ENCODE measurements at regions not wholly inside any gene's neighbourhood (a gene's known extent, or its start where the extent isn't known, plus 50 kb on each side); places are given as distances from the start of the nearest gene placed in this dataset.

- H3K9me3 Mint-ChIP-seq, result no peaks in the 10 kb centered on the region
- H3K27ac Mint-ChIP-seq, result no peak overlapping the region
- DNase-seq (ENCODE audit: low spot score in 2 of 2) (no peak), ATAC-seq (no peak)
- H3K36me3 Mint-ChIP-seq, result no peaks in the 10 kb centered on the region
These were observed 198.6 kb upstream of the DIO3 start for GRCh38 chr14:101362529-101363260.

- Mint-ChIP-seq H3K36me3 (no peaks in the 10 kb centered on the region), H3K27ac (no peak overlapping the region), H3K9me3 (no peaks in the 10 kb centered on the region)
- DNase-seq (ENCODE audit: low spot score in 2 of 2), result no peak
- ATAC-seq, result peak; percentile 48 to 66
These were observed 198.1 kb upstream of the DIO3 start for GRCh38 chr14:101363261-101363555.

- no peaks in the 10 kb centered on the region for H3K9me3 Mint-ChIP-seq
- ATAC-seq (no peak), DNase-seq (ENCODE audit: low spot score in 2 of 2) (no peak)
- H3K36me3 Mint-ChIP-seq, result no peaks in the 10 kb centered on the region
- no peak overlapping the region for H3K27ac Mint-ChIP-seq
These were observed 197.4 kb upstream of the DIO3 start for GRCh38 chr14:101363880-101364391.

GRCh38 chr14:101364503-101365328, 196.6 kb upstream of the DIO3 start:
- no peaks in the 10 kb centered on the region for H3K9me3 Mint-ChIP-seq
- ATAC-seq (no peak), DNase-seq (ENCODE audit: low spot score in 2 of 2) (no peak)
- H3K36me3 Mint-ChIP-seq, result no peaks in the 10 kb centered on the region
- no peak overlapping the region for H3K27ac Mint-ChIP-seq

DNA sequence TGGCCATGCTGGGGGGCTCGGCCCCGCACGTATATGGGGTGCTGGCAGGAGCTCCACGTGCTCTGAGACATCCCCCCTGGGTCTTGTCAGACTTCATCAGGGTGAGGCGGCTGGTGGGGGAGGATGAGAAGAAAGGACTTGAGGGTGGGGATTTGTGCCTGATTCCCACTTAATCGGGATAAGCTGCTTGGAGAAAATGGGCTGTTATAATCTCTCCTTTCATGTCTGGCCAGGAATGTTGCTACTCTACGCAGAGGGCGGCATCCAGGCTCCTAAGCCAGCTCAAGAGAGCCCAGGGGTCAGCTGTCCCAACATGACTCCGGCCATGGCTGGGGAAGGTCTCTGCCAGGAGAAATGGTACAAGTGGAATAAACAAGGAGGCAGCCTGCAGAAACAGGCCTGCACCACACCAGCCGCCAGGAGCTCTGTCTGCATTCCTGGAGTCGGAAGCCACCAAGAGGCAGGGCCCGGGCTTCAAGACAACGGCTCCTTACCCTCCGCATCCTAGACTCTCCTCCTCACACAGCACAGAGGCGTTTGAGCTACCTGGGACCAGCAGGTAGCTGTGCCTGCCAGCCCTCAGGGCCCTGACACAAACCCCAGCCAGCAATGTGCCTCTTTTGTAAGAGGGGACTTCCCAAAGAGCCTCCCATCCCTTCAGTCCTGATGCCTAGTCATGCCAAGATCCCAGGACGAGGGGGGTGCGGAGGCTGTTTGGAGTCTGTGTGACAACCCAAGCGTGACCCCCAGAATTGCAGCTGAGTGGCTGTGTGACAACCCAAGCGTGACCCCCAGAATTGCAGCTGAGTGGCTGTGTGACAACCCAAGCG, 195.8 kb upstream of the DIO3 start:
- DNase-seq (ENCODE audit: low spot score in 2 of 2), result no peak
- ATAC-seq, result no peak
- Mint-ChIP-seq H3K36me3 (no peaks in the 10 kb centered on the region), H3K9me3 (no peaks in the 10 kb centered on the region), H3K27ac (no peak overlapping the region)

DNA sequence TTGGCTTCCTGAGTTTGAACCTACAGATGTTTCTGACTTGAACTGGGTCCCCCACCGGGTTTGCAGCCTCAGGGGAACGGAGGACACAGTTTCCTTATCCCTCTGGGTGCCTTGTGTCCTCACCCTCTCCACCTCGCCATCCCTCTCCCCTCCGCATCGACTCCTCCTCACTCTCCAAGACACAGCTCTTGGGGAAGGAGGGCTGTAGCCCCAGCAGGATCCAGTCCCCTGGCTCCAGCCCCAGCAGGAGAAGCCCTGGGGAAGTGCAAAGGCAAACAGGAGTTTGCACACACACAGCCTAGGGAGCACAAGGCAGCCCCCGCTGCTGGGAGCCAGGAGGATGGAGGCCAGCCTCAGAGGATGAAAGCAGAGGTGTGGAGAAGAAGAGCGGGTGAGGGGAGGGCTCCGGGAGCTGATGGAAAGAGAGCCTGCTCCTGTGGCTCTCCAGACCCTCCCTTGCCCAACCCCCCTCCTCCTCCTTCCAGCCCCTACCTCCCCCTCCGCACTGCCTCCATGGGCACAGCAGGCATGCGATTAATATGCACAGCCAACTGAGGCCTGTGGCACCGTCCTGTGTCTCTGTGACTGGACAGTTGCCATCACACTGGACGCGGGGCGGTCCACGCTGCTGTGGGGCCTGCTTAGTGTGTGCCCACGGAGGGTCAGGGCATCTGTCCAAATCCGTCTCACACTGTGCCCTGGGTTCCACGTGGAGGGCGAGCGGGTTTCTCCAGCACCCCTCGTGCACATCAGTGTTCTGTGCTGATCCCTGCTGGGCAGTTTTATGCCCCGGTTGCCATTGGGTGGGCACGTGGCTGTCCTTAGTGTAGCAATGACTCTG, 193.7 kb upstream of the DIO3 start:
- Mint-ChIP-seq H3K27ac (no peak overlapping the region), H3K36me3 (no peaks in the 10 kb centered on the region), H3K9me3 (no peaks in the 10 kb centered on the region)
- no peak for DNase-seq (ENCODE audit: low spot score in 2 of 2)
- no peak for ATAC-seq

DNA sequence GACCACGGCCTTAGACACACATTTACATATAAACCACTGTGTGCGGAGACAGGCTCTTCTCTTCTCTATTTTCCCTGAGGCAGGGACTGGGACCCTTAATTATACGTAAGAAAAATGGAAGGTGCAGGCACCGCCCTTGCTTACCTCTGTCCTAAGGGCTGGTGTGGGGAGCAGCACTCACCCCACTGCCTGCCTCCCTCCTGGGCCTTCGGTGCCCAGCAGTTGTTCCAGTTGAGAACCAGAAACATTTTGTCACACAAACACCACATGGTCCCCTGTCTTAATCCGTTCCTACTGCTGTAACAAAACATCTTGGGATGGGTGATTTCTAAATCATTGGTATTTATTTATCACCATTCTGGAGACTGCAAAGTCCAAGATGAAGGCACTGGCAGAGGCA, 192.7 kb upstream of the DIO3 start:
- ATAC-seq, result no peak
- Mint-ChIP-seq H3K36me3 (no peaks in the 10 kb centered on the region), H3K9me3 (no peaks in the 10 kb centered on the region)

DNA sequence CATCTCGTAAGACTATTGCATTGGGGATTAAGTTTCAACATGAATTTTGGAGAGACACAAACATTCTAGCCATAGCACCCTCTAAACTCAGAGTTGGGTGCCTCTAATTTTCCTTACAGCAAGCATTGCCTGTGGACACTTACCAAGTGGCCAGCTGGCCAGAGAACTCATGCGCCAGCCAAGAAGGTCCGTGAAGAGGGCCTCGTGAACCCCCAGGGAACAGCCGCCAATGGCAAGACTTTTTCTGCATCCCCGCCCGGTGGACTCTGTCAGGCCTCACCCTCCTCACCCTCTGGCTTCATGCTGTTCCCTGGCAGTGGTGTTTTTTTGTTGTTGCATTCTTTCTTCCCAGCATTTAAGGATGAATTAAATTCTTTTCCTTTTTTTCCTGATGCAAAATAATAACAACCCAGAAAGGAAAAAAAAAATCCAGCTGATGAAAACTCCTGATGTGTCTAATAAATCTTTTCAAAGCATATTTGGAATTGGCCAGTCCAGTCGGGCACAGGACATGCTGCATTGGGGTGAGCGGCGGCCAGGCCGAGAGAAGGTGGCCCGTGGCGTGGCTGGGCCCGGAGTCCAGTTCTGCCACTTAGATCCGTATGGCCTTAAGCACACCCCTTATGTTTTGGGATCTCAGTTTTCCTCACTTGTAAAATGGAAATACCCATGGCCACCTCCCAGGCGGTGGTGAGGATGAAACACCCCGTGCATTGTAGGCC, 191.9 kb upstream of the DIO3 start:
- no peak overlapping the region for H3K27ac Mint-ChIP-seq
- no peaks in the 10 kb centered on the region for H3K9me3 Mint-ChIP-seq
- ATAC-seq (no peak), DNase-seq (ENCODE audit: low spot score in 2 of 2) (no peak)
- H3K36me3 Mint-ChIP-seq, result no peaks in the 10 kb centered on the region

More for the DNA sequence above, 192.7 kb upstream of the DIO3 start:
- no peak for DNase-seq (ENCODE audit: low spot score in 2 of 2)
- no peak overlapping the region for H3K27ac Mint-ChIP-seq

- DNase-seq (ENCODE audit: low spot score in 2 of 2) (no peak), ATAC-seq (no peak)
- H3K27ac Mint-ChIP-seq, result no peak overlapping the region
- H3K9me3 Mint-ChIP-seq, result no peaks in the 10 kb centered on the region
- no peaks in the 10 kb centered on the region for H3K36me3 Mint-ChIP-seq
These were observed 191.2 kb upstream of the DIO3 start for GRCh38 chr14:101369916-101370592.

GRCh38 chr14:101370593-101371569, 190.4 kb upstream of the DIO3 start:
- H3K9me3 Mint-ChIP-seq, result no peaks in the 10 kb centered on the region
- no peak for ATAC-seq

GRCh38 chr14:101371799-101372793, 189.2 kb upstream of the DIO3 start:
- Mint-ChIP-seq H3K9me3 (no peaks in the 10 kb centered on the region), H3K27ac (no peak overlapping the region), H3K36me3 (no peaks in the 10 kb centered on the region)
- ATAC-seq (no peak), DNase-seq (ENCODE audit: low spot score in 2 of 2) (no peak)

More at GRCh38 chr14:101370593-101371569, 190.4 kb upstream of the DIO3 start:
- DNase-seq (ENCODE audit: low spot score in 2 of 2), result no peak
- Mint-ChIP-seq H3K36me3 (no peaks in the 10 kb centered on the region), H3K27ac (no peak overlapping the region)

GRCh38 chr14:101372894-101373620, 188.2 kb upstream of the DIO3 start:
- DNase-seq (ENCODE audit: low spot score in 2 of 2) (no peak), ATAC-seq (no peak)
- Mint-ChIP-seq H3K27ac (no peak overlapping the region), H3K36me3 (no peaks in the 10 kb centered on the region), H3K9me3 (no peaks in the 10 kb centered on the region)

Measured in activated naive CD4-positive, alpha-beta T cell treated with anti-CD3 and anti-CD28 coated beads, Interleukin-2, amount 50 U/mL, for 72 hours (primary cell).